SU-DHL-6 (cell line): ENCODE measurements at regions not wholly inside any gene's neighbourhood (a gene's known extent, or its start where the extent isn't known, plus 50 kb on each side); places are given as distances from the start of the nearest gene placed in this dataset.

ENCODE experiments used
- H2AFZ ChIP-seq: fragments of 200-600 bp; sonication (generic); 2 replicates; pipeline ENCODE4 v1.6.1; 2014; ENCODE audit warnings: low read depth, mild to moderate bottlenecking, moderate library complexity, mixed read lengths, antibody characterized with exemption, low read length; ENCODE audit not compliant: severe bottlenecking
- H3F3A ChIP-seq: fragments of 200-600 bp; shearing (Covaris generic); 2 replicates; pipeline ENCODE4 v1.6.0; 2016; ENCODE audit warnings: antibody characterized with exemption, mild to moderate bottlenecking; ENCODE audit not compliant: insufficient read depth
- H3K27ac ChIP-seq: fragments of 200-600 bp; sonication (generic); 2 replicates; pipeline ENCODE4 v1.5.1; 2016; ENCODE audit warnings: low read depth, mild to moderate bottlenecking, low read length, moderate library complexity, mixed read lengths
- H3K27me3 ChIP-seq: fragments of 200-600 bp; sonication (generic), shearing (Covaris generic); 2 replicates; pipeline ENCODE4 v1.6.0; 2014; ENCODE audit warnings: mild to moderate bottlenecking, low read length
- H3K36me3 ChIP-seq: fragments of 200-600 bp; sonication (generic); 2 replicates; pipeline ENCODE4 v1.6.1; 2014; ENCODE audit warnings: mild to moderate bottlenecking, low read length, mixed read lengths
- H3K4me2 ChIP-seq: fragments of 300-600, 200-600 bp; shearing (Covaris generic), sonication (generic); 2 replicates; pipeline ENCODE4 v1.6.0; 2014; ENCODE audit warnings: low read length, low read depth, mild to moderate bottlenecking; ENCODE audit not compliant: poor library complexity, severe bottlenecking
- H3K4me3 ChIP-seq: fragments of 200-600 bp; sonication (generic); 2 replicates; pipeline ENCODE4 v1.5.1; 2014; ENCODE audit warnings: antibody characterized with exemption, low read length, mild to moderate bottlenecking, mixed read lengths; ENCODE audit not compliant: insufficient read depth, poor library complexity, severe bottlenecking
- H3K79me2 ChIP-seq: fragments of 200-600 bp; sonication (generic); 2 replicates; pipeline ENCODE4 v1.6.1; 2014; ENCODE audit warnings: mild to moderate bottlenecking, low read length, moderate library complexity; ENCODE audit not compliant: insufficient read depth
- H3K9ac ChIP-seq: fragments of 200-600 bp; sonication (generic); 2 replicates; pipeline ENCODE4 v1.7.0; 2014; ENCODE audit warnings: mild to moderate bottlenecking, low read length
- H3K9me2 ChIP-seq: fragments of 200-600 bp; sonication (generic); replicated peaks from 2 replicates; pipeline ENCODE4 v1.6.1; 2014; ENCODE audit warnings: low read length; ENCODE audit not compliant: insufficient read depth
- H3K9me3 ChIP-seq: fragments of 200-600 bp; sonication (generic); 2 replicates; pipeline ENCODE4 v1.6.1; 2014; ENCODE audit warnings: low read length, mixed read lengths; ENCODE audit not compliant: insufficient read depth
- H4K20me1 ChIP-seq: fragments of 200-600 bp; sonication (generic); 2 replicates; pipeline ENCODE4 v1.6.1; 2014; ENCODE audit warnings: low read depth, mild to moderate bottlenecking, antibody characterized with exemption, low read length, moderate library complexity, mixed read lengths
- CTCF ChIP-seq: fragments of 200-600 bp; sonication (generic); IDR thresholded peaks from one replicate; pipeline ENCODE4 v1.5.1; 2017; ENCODE audit warnings: antibody characterized with exemption, mild to moderate bottlenecking, low read length, moderate library complexity; ENCODE audit not compliant: insufficient read depth, poor library complexity, severe bottlenecking
- EZH2phosphoT487 ChIP-seq: fragments of 200-600 bp; sonication (generic), shearing (Covaris generic); conservative IDR thresholded peaks from 2 replicates; pipeline ENCODE4 v1.6.1; 2018; ENCODE audit warnings: mild to moderate bottlenecking, antibody characterized with exemption, low read length, moderate library complexity, mixed read lengths

DNA sequence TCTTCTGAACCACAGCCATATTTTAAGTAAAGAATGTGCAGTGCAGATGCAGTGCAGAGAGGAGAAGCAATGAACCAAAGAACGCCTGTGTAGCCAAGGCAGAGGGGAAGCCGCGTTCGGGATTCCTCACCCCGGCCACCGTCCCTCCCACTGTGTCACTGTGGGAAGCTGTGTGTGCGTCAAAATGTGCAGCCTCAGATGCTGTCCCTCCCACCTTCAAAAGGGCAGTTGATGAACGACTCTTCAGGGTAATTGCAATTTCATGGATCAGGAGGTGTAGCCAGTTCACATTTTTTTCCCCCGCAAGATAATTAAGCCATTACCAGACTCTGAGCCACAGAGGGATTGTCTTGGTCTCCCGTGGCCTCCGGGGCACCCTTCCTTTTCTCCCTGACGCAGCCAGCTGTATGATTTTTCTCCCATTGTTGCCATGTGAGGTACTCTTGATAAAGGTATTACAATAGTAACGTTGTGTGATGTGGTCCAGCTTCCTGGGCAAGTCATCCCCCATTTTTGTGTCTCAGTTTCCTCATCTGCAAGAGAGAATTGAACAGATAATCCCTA lies 190.0 kb downstream of the FOXL1 start:
- H2AFZ ChIP-seq: no peak overlapping the region
- no peak for TF ChIP-seq CTCF
- no peak for TF ChIP-seq EZH2phosphoT487
- no peak overlapping the region for H3K4me2 ChIP-seq

GRCh38 chr16:86768999-86769398 lies 190.7 kb downstream of the FOXL1 start:
- H4K20me1 ChIP-seq: no peaks in the 10 kb centered on the region
- no peak overlapping the region for H3K4me3 ChIP-seq
- no peak overlapping the region for H2AFZ ChIP-seq
- H3K27ac ChIP-seq: no peak overlapping the region
- no peaks in the 10 kb centered on the region for H3K27me3 ChIP-seq
- H3K79me2 ChIP-seq: no peaks in the 10 kb centered on the region
- H3K36me3 ChIP-seq: no peaks in the 10 kb centered on the region
- no peak overlapping the region for H3K4me2 ChIP-seq
- no peaks in the 10 kb centered on the region for H3F3A ChIP-seq
- no peak overlapping the region for H3K9ac ChIP-seq
- no peaks in the 10 kb centered on the region for H3K9me2 ChIP-seq
- TF ChIP-seq EZH2phosphoT487 (no peak), CTCF (no peak)
- no peaks in the 10 kb centered on the region for H3K9me3 ChIP-seq

More for the DNA sequence above, 190.0 kb downstream of the FOXL1 start:
- no peaks in the 10 kb centered on the region for H3K27me3 ChIP-seq
- no peaks in the 10 kb centered on the region for H3K36me3 ChIP-seq
- H3F3A ChIP-seq: no peaks in the 10 kb centered on the region
- H3K9me3 ChIP-seq: no peaks in the 10 kb centered on the region
- no peaks in the 10 kb centered on the region for H4K20me1 ChIP-seq
- no peaks in the 10 kb centered on the region for H3K79me2 ChIP-seq
- H3K27ac ChIP-seq: no peak overlapping the region
- no peaks in the 10 kb centered on the region for H3K9me2 ChIP-seq
- H3K9ac ChIP-seq: no peak overlapping the region
- no peak overlapping the region for H3K4me3 ChIP-seq

- no peak overlapping the region for H3K4me3 ChIP-seq
- no peaks in the 10 kb centered on the region for H4K20me1 ChIP-seq
- no peak for TF ChIP-seq CTCF
- no peak for TF ChIP-seq EZH2phosphoT487
- H3K9me3 ChIP-seq: no peaks in the 10 kb centered on the region
- H3F3A ChIP-seq: no peaks in the 10 kb centered on the region
- no peak overlapping the region for H3K4me2 ChIP-seq
- no peaks in the 10 kb centered on the region for H3K36me3 ChIP-seq
- H3K9me2 ChIP-seq: no peaks in the 10 kb centered on the region
- no peak overlapping the region for H3K27ac ChIP-seq
- H3K9ac ChIP-seq: no peak overlapping the region
- H3K79me2 ChIP-seq: no peaks in the 10 kb centered on the region
- no peak overlapping the region for H2AFZ ChIP-seq
- no peaks in the 10 kb centered on the region for H3K27me3 ChIP-seq
Measured at GRCh38 chr16:86771506-86772460, 193.4 kb downstream of the FOXL1 start.
